ENCODE measurements at regions not wholly inside any gene's neighbourhood (a gene's known extent, or its start where the extent isn't known, plus 50 kb on each side); places are given as distances from the start of the nearest gene placed in this dataset.

- TF ChIP-seq AFF4 (CRISPR knock-in tag; IDR thresholded peaks at IDR 0.05; ENCODE audit: borderline replicate concordance) (no peak), PRRX2 (CRISPR knock-in tag; IDR thresholded peaks at IDR 0.05) (no peak), CBFB (CRISPR knock-in tag; IDR thresholded peaks at IDR 0.05; ENCODE audit: low read depth) (no peak), NR3C1 (CRISPR knock-in tag; conservative IDR thresholded peaks at IDR 0.05; ENCODE audit: low read depth) (no peak), USF2 (CRISPR knock-in tag; IDR thresholded peaks at IDR 0.05) (no peak)
Observed at GRCh38 chr10:109250152-109250551, 673.2 kb downstream of the XPNPEP1 start (continued).

GRCh38 chr10:109247814-109248213 is 675.5 kb downstream of the XPNPEP1 start:
- no peak for TF ChIP-seq ZNF317 (CRISPR knock-in tag; IDR thresholded peaks at IDR 0.05; ENCODE audit: borderline replicate concordance, low read depth)
- TF ChIP-seq SMAD3 (CRISPR knock-in tag; IDR thresholded peaks at IDR 0.05; ENCODE audit: borderline replicate concordance), result no peak
- TF ChIP-seq CBFB (CRISPR knock-in tag; IDR thresholded peaks at IDR 0.05; ENCODE audit: low read depth), result no peak
- no peak for TF ChIP-seq SOX15 (CRISPR knock-in tag; IDR thresholded peaks at IDR 0.05)
- TF ChIP-seq ELF4 (CRISPR knock-in tag; IDR thresholded peaks at IDR 0.05; ENCODE audit: low read depth), result no peak
- TF ChIP-seq E2F5 (CRISPR knock-in tag; IDR thresholded peaks at IDR 0.05), result no peak
- no peak for TF ChIP-seq NR2C2 (CRISPR knock-in tag; IDR thresholded peaks at IDR 0.05)
- TF ChIP-seq CTCF (IDR thresholded peaks at IDR 0.05), result no peak
- TF ChIP-seq GABPB1 (CRISPR knock-in tag; IDR thresholded peaks at IDR 0.05), result no peak
- TF ChIP-seq PREB (CRISPR knock-in tag; IDR thresholded peaks at IDR 0.05; ENCODE audit: borderline replicate concordance), result no peak
- no peak for TF ChIP-seq ERG (CRISPR knock-in tag; IDR thresholded peaks at IDR 0.05)
- no peak for TF ChIP-seq AFF4 (CRISPR knock-in tag; IDR thresholded peaks at IDR 0.05; ENCODE audit: borderline replicate concordance)
- no peak for TF ChIP-seq TCF7 (CRISPR knock-in tag; IDR thresholded peaks at IDR 0.05; ENCODE audit: low read depth)
- TF ChIP-seq MAX (CRISPR knock-in tag; IDR thresholded peaks at IDR 0.05), result no peak
- no peak for TF ChIP-seq FOXK1 (CRISPR knock-in tag; IDR thresholded peaks at IDR 0.05)
- no peak for TF ChIP-seq ZNF396 (CRISPR knock-in tag; IDR thresholded peaks at IDR 0.05; ENCODE audit: borderline replicate concordance)
- no peak for TF ChIP-seq FOXP4 (CRISPR knock-in tag; IDR thresholded peaks at IDR 0.05)
- TF ChIP-seq NR3C1 (CRISPR knock-in tag; conservative IDR thresholded peaks at IDR 0.05; ENCODE audit: low read depth), result no peak

More at GRCh38 chr10:109247814-109248213, 675.5 kb downstream of the XPNPEP1 start:
- Mint-ChIP-seq H3K4me1 (peaks cover 4% of the 10 kb centered on the region), H3K9me3 (peaks cover 21% of the 10 kb centered on the region), H3K4me3 (no peak overlapping the region), H3K27me3 (ENCODE audit: low read depth) (no peaks in the 10 kb centered on the region), H3K27ac (no peak overlapping the region), H3K36me3 (peaks cover 3% of the 10 kb centered on the region)
- DNase-seq (ENCODE audit: low spot score) (no peak), ATAC-seq (no peak)
- POLR2A ChIA-PET, result no interaction called here
- CTCF ChIA-PET, result no interaction called here

Measured in WTC11 (cell line).